HEK293 (cell line): ENCODE measurements at regions not wholly inside any gene's neighbourhood (a gene's known extent, or its start where the extent isn't known, plus 50 kb on each side); places are given as distances from the start of the nearest gene placed in this dataset.

Experiments
- CTCF ChIA-PET: fragments of 350-600 bp; formaldehyde crosslinking; extraction: SDS; loops from one replicate; lab custom pipeline; 2021; ENCODE audit warnings: antibody characterized with exemption; lab: Yijun Ruan, JAX
- POLR2A ChIA-PET: fragments of 300-600 bp; formaldehyde crosslinking; extraction: SDS; loops from one replicate; lab custom pipeline; 2020; ENCODE audit warnings: antibody characterized with exemption, inconsistent platforms; lab: Yijun Ruan, JAX
- H3K27ac ChIP-seq: fragments of 200-500 bp; sonication (Bioruptor generic); 2 replicates; pipeline ENCODE4 v1.5.1; 2014; ENCODE audit warnings: low read depth, low read length, control low read depth, inconsistent platforms; ENCODE audit errors: extremely low read depth
- H3K36me3 ChIP-seq, 2 experiments: fragments of 200-500 bp in 1 of 2; sonication (Bioruptor generic) in 1 of 2; 1 replicate in 1 of 2; 2 replicates in 1 of 2; pipeline ENCODE4 v1.5.1; 2014 to 2017; ENCODE audit warnings: inconsistent platforms in 2 of 2, low read length in 2 of 2; ENCODE audit not compliant: control insufficient read depth in 2 of 2, insufficient read depth in 1 of 2
- H3K4me1 ChIP-seq: fragments of 200-500 bp; sonication (Bioruptor generic); 2 replicates; pipeline ENCODE4 v1.5.1; 2014; ENCODE audit warnings: mild to moderate bottlenecking, low read length, inconsistent platforms; ENCODE audit not compliant: control insufficient read depth, insufficient read depth
- H3K4me3 ChIP-seq: 2 replicates; pipeline ENCODE4 v1.5.1; 2011; ENCODE audit warnings: low read depth, mild to moderate bottlenecking, control low read depth, low read length, moderate library complexity
- H3K9me3 ChIP-seq: fragments of 200-500 bp; sonication (Bioruptor generic); 2 replicates; pipeline ENCODE4 v1.5.1; 2014; ENCODE audit warnings: low read depth, low read length, inconsistent platforms; ENCODE audit not compliant: control insufficient read depth, insufficient read depth
- KLF7 ChIP-seq: fragments of 450-650 bp; formaldehyde crosslinking; IDR thresholded peaks from 2 replicates; pipeline ENCODE4 v1.5.1; 2016; ENCODE audit warnings: missing biosample characterization, missing genetic modification characterization, borderline replicate concordance
- RBAK ChIP-seq: fragments of 450-650 bp; formaldehyde crosslinking; IDR thresholded peaks from 2 replicates; pipeline ENCODE4 v1.5.1; 2016; ENCODE audit warnings: missing biosample characterization, missing genetic modification characterization
- ZFP41 ChIP-seq: fragments of 450-650 bp; formaldehyde crosslinking; IDR thresholded peaks from 2 replicates; pipeline ENCODE4 v1.5.1; 2016; ENCODE audit warnings: missing biosample characterization, missing genetic modification characterization, borderline replicate concordance
- ZNF248 ChIP-seq: fragments of 450-650 bp; formaldehyde crosslinking; IDR thresholded peaks from 2 replicates; pipeline ENCODE4 v1.5.1; 2017; ENCODE audit warnings: missing biosample characterization, missing genetic modification characterization
- ZNF266 ChIP-seq: fragments of 450-650 bp; formaldehyde crosslinking; IDR thresholded peaks from 2 replicates; pipeline ENCODE4 v1.5.1; 2016; ENCODE audit warnings: missing biosample characterization, missing genetic modification characterization, low read depth
- ZNF423 ChIP-seq: fragments of 450-650 bp; formaldehyde crosslinking; IDR thresholded peaks from 2 replicates; pipeline ENCODE4 v1.5.1; 2016; ENCODE audit warnings: missing biosample characterization, missing genetic modification characterization
- ZNF571 ChIP-seq: fragments of 450-650 bp; formaldehyde crosslinking; IDR thresholded peaks from 2 replicates; pipeline ENCODE4 v1.5.0; 2017; ENCODE audit warnings: missing biosample characterization, missing genetic modification characterization
- ZNF600 ChIP-seq: fragments of 450-650 bp; formaldehyde crosslinking; IDR thresholded peaks from 2 replicates; pipeline ENCODE4 v1.5.1; 2016; ENCODE audit warnings: missing biosample characterization, missing genetic modification characterization
- ZXDB ChIP-seq: fragments of 450-650 bp; formaldehyde crosslinking; IDR thresholded peaks from 2 replicates; pipeline ENCODE4 v1.5.1; 2016; ENCODE audit warnings: missing biosample characterization, missing genetic modification characterization
- TF ChIP-seq, protein P1 (sequence below): fragments of 450-650 bp; formaldehyde crosslinking; IDR thresholded peaks from 2 replicates; pipeline ENCODE4 v1.5.1; 2017; ENCODE audit warnings: missing biosample characterization, missing genetic modification characterization
- TF ChIP-seq, protein P2 (sequence below): fragments of 450-650 bp; formaldehyde crosslinking; IDR thresholded peaks from 2 replicates; pipeline ENCODE4 v1.5.1; 2017; ENCODE audit warnings: missing biosample characterization, missing genetic modification characterization
- TF ChIP-seq, protein P3 (sequence below): fragments of 450-650 bp; formaldehyde crosslinking; IDR thresholded peaks from 2 replicates; pipeline ENCODE4 v1.5.1; 2016; ENCODE audit warnings: missing biosample characterization, missing genetic modification characterization
- TF ChIP-seq, protein P4 (sequence below): fragments of 450-650 bp; formaldehyde crosslinking; IDR thresholded peaks from 2 replicates; pipeline ENCODE4 v1.5.1; 2017; ENCODE audit warnings: missing biosample characterization, missing genetic modification characterization
- TF ChIP-seq, protein P5 (sequence below): fragments of 450-650 bp; formaldehyde crosslinking; IDR thresholded peaks from 2 replicates; pipeline ENCODE4 v1.5.1; 2016; ENCODE audit warnings: missing biosample characterization, missing genetic modification characterization
- TF ChIP-seq, protein P6 (sequence below): fragments of 450-650 bp; IDR thresholded peaks from 2 replicates; pipeline ENCODE4 v1.5.1; 2018; ENCODE audit warnings: missing biosample characterization, mild to moderate bottlenecking, missing genetic modification characterization
- TF ChIP-seq, protein P7 (sequence below): fragments of 450-650 bp; formaldehyde crosslinking; IDR thresholded peaks from 2 replicates; pipeline ENCODE4 v1.5.1; 2016; ENCODE audit warnings: missing biosample characterization, missing genetic modification characterization
- TF ChIP-seq, protein P8 (sequence below): fragments of 450-650 bp; formaldehyde crosslinking; optimal IDR thresholded peaks from 2 replicates; pipeline ENCODE3; 2016; ENCODE audit warnings: missing biosample characterization, mild to moderate bottlenecking, missing genetic modification characterization

DNA sequence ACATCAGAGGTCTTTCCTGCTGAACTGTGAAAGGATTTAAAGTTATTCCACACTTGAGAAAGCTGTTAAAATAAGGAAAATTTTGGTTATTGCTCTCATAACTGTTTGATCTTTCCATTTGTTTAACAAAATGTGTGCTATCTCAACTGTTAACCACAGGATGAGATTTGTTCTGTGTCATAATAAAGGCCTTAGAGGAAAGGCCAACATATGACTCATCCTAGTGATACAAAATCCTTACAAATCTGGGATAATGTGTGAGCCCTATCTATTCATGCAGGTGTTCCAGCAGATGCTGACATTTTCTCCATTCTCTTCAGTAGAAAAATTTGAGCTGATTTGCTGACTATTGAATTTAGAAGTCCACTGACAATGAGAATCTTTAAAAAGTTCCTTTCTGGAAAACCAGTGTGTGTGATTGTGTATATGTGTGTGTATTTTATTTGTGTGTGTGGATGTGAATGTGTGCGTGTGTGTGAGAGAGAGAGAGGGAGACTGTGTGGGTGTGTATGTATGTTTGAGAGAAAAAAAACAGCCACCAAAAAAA is 1111.9 kb upstream of the GYPC start:
- no peak overlapping the region for H3K4me3 ChIP-seq
- no peaks in the 10 kb centered on the region for H3K4me1 ChIP-seq
- POLR2A ChIA-PET: no interaction called here
- CTCF ChIA-PET: no interaction called here
- no peaks in the 10 kb centered on the region for H3K36me3 ChIP-seq
- TF ChIP-seq KLF7 (tag by site-specific recombination) (no peak), ZNF248 (tag by site-specific recombination) (no peak)
- TF ChIP-seq, protein P1, sequence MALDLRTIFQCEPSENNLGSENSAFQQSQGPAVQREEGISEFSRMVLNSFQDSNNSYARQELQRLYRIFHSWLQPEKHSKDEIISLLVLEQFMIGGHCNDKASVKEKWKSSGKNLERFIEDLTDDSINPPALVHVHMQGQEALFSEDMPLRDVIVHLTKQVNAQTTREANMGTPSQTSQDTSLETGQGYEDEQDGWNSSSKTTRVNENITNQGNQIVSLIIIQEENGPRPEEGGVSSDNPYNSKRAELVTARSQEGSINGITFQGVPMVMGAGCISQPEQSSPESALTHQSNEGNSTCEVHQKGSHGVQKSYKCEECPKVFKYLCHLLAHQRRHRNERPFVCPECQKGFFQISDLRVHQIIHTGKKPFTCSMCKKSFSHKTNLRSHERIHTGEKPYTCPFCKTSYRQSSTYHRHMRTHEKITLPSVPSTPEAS: no peak
- TF ChIP-seq, all 188 proteins: peak for 0
- Histone ChIP-seq H3K27ac (no peak overlapping the region), H3K9me3 (no peaks in the 10 kb centered on the region)

DNA sequence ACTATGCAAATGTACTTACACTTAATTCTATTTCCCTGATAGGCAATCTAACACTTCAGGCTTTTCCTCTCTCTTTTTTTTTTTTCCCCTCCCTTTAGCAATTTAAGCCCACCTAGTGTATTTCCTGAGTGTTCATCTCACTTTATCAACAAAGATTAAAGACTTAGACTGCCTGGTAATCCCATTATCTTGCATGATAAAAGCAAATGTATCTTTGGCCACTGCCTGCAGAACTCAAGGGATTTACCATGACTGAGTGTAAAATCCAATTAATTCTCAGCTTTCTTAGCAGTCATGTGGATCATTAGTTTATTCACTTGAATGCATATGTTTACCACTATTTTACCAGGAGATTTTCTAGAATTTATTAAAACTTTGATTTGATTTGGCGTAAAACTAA is 1102.2 kb upstream of the GYPC start:
- Histone ChIP-seq H3K4me1 (no peaks in the 10 kb centered on the region), H3K27ac (no peak overlapping the region), H3K36me3 (no peaks in the 10 kb centered on the region), H3K9me3 (no peaks in the 10 kb centered on the region), H3K4me3 (no peak overlapping the region)
- TF ChIP-seq, protein P2, sequence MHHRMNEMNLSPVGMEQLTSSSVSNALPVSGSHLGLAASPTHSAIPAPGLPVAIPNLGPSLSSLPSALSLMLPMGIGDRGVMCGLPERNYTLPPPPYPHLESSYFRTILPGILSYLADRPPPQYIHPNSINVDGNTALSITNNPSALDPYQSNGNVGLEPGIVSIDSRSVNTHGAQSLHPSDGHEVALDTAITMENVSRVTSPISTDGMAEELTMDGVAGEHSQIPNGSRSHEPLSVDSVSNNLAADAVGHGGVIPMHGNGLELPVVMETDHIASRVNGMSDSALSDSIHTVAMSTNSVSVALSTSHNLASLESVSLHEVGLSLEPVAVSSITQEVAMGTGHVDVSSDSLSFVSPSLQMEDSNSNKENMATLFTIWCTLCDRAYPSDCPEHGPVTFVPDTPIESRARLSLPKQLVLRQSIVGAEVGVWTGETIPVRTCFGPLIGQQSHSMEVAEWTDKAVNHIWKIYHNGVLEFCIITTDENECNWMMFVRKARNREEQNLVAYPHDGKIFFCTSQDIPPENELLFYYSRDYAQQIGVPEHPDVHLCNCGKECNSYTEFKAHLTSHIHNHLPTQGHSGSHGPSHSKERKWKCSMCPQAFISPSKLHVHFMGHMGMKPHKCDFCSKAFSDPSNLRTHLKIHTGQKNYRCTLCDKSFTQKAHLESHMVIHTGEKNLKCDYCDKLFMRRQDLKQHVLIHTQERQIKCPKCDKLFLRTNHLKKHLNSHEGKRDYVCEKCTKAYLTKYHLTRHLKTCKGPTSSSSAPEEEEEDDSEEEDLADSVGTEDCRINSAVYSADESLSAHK: no peak
- TF ChIP-seq, protein P3, sequence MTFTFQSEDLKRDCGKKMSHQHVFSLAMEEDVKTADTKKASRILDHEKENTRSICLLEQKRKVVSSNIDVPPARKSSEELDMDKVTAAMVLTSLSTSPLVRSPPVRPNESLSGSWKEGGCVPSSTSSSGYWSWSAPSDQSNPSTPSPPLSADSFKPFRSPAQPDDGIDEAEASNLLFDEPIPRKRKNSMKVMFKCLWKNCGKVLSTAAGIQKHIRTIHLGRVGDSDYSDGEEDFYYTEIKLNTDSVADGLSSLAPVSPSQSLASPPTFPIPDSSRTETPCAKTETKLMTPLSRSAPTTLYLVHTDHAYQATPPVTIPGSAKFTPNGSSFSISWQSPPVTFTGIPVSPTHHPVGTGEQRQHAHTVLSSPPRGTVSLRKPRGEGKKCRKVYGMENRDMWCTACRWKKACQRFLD (tag by site-specific recombination): no peak
- TF ChIP-seq ZNF266 (no peak), ZNF600 (tag by site-specific recombination) (no peak), ZFP41 (tag by site-specific recombination) (no peak), ZXDB (tag by site-specific recombination) (no peak)
- TF ChIP-seq, protein P4, sequence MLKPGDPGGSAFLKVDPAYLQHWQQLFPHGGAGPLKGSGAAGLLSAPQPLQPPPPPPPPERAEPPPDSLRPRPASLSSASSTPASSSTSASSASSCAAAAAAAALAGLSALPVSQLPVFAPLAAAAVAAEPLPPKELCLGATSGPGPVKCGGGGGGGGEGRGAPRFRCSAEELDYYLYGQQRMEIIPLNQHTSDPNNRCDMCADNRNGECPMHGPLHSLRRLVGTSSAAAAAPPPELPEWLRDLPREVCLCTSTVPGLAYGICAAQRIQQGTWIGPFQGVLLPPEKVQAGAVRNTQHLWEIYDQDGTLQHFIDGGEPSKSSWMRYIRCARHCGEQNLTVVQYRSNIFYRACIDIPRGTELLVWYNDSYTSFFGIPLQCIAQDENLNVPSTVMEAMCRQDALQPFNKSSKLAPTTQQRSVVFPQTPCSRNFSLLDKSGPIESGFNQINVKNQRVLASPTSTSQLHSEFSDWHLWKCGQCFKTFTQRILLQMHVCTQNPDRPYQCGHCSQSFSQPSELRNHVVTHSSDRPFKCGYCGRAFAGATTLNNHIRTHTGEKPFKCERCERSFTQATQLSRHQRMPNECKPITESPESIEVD (tag by site-specific recombination): no peak
- TF ChIP-seq, protein P5, sequence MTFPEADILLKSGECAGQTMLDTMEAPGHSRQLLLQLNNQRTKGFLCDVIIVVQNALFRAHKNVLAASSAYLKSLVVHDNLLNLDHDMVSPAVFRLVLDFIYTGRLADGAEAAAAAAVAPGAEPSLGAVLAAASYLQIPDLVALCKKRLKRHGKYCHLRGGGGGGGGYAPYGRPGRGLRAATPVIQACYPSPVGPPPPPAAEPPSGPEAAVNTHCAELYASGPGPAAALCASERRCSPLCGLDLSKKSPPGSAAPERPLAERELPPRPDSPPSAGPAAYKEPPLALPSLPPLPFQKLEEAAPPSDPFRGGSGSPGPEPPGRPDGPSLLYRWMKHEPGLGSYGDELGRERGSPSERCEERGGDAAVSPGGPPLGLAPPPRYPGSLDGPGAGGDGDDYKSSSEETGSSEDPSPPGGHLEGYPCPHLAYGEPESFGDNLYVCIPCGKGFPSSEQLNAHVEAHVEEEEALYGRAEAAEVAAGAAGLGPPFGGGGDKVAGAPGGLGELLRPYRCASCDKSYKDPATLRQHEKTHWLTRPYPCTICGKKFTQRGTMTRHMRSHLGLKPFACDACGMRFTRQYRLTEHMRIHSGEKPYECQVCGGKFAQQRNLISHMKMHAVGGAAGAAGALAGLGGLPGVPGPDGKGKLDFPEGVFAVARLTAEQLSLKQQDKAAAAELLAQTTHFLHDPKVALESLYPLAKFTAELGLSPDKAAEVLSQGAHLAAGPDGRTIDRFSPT: no peak
- POLR2A ChIA-PET: no interaction called here
- CTCF ChIA-PET: no interaction called here

DNA sequence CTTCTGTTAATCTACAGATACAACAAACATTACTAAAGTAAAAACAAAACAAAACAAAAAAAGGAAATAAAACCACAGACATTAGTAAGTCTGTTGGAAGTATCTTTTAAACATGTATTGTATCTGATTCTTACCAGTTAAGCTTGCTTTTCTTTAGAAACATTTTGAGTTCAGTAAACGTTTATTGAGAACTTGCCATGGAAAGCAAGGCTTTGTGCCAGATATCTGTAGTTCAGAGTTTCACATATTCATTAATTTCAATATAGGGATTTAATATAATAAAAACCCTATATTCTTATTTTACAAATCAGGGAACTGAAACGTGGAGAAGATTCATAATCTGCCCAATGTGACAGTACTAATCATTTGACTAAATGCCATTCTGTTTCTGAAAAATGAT is 1101.0 kb upstream of the GYPC start:
- Histone ChIP-seq H3K4me3 (no peak overlapping the region), H3K36me3 (no peaks in the 10 kb centered on the region), H3K4me1 (no peaks in the 10 kb centered on the region), H3K27ac (no peak overlapping the region)
- POLR2A ChIA-PET: no interaction called here
- CTCF ChIA-PET: no interaction called here
- TF ChIP-seq, protein P6, sequence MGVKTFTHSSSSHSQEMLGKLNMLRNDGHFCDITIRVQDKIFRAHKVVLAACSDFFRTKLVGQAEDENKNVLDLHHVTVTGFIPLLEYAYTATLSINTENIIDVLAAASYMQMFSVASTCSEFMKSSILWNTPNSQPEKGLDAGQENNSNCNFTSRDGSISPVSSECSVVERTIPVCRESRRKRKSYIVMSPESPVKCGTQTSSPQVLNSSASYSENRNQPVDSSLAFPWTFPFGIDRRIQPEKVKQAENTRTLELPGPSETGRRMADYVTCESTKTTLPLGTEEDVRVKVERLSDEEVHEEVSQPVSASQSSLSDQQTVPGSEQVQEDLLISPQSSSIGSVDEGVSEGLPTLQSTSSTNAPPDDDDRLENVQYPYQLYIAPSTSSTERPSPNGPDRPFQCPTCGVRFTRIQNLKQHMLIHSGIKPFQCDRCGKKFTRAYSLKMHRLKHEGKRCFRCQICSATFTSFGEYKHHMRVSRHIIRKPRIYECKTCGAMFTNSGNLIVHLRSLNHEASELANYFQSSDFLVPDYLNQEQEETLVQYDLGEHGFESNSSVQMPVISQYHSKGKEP (tag by site-specific recombination): no peak
- TF ChIP-seq ZNF571 (tag by site-specific recombination): no peak
- TF ChIP-seq, protein P7, sequence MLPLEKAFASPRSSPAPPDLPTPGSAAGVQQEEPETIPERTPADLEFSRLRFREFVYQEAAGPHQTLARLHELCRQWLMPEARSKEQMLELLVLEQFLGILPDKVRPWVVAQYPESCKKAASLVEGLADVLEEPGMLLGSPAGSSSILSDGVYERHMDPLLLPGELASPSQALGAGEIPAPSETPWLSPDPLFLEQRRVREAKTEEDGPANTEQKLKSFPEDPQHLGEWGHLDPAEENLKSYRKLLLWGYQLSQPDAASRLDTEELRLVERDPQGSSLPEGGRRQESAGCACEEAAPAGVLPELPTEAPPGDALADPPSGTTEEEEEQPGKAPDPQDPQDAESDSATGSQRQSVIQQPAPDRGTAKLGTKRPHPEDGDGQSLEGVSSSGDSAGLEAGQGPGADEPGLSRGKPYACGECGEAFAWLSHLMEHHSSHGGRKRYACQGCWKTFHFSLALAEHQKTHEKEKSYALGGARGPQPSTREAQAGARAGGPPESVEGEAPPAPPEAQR: no peak
- TF ChIP-seq, protein P8, sequence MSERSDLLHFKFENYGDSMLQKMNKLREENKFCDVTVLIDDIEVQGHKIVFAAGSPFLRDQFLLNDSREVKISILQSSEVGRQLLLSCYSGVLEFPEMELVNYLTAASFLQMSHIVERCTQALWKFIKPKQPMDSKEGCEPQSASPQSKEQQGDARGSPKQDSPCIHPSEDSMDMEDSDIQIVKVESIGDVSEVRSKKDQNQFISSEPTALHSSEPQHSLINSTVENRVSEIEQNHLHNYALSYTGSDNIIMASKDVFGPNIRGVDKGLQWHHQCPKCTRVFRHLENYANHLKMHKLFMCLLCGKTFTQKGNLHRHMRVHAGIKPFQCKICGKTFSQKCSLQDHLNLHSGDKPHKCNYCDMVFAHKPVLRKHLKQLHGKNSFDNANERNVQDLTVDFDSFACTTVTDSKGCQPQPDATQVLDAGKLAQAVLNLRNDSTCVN (tag by site-specific recombination): no peak
- TF ChIP-seq KLF7 (tag by site-specific recombination): no peak
- TF ChIP-seq RBAK (tag by site-specific recombination): no peak
- no peak for TF ChIP-seq ZNF248 (tag by site-specific recombination)
- no peak for TF ChIP-seq ZNF423 (tag by site-specific recombination)
- TF ChIP-seq, all 188 proteins: peak for 0
- H3K9me3 ChIP-seq: no peaks in the 10 kb centered on the region
